ENCODE measurements at regions not wholly inside any gene's neighbourhood (a gene's known extent, or its start where the extent isn't known, plus 50 kb on each side); places are given as distances from the start of the nearest gene placed in this dataset.

- TF ChIP-seq, protein P1, sequence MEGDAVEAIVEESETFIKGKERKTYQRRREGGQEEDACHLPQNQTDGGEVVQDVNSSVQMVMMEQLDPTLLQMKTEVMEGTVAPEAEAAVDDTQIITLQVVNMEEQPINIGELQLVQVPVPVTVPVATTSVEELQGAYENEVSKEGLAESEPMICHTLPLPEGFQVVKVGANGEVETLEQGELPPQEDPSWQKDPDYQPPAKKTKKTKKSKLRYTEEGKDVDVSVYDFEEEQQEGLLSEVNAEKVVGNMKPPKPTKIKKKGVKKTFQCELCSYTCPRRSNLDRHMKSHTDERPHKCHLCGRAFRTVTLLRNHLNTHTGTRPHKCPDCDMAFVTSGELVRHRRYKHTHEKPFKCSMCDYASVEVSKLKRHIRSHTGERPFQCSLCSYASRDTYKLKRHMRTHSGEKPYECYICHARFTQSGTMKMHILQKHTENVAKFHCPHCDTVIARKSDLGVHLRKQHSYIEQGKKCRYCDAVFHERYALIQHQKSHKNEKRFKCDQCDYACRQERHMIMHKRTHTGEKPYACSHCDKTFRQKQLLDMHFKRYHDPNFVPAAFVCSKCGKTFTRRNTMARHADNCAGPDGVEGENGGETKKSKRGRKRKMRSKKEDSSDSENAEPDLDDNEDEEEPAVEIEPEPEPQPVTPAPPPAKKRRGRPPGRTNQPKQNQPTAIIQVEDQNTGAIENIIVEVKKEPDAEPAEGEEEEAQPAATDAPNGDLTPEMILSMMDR (IDR thresholded peaks at IDR 0.05), result no peak
- TF ChIP-seq POLR2AphosphoS5 (IDR thresholded peaks at IDR 0.05) (no peak), POLR2A (IDR thresholded peaks at IDR 0.05) (no peak), EP300 (IDR thresholded peaks at IDR 0.05; ENCODE audit: low read depth) (no peak)
Observed at GRCh38 chr16:52834736-52835465, 217.8 kb downstream of the CHD9NB start.

Data from transverse colon (tissue), 4 donors.